HAP-1 (cell line): ENCODE measurements at regions not wholly inside any gene's neighbourhood (a gene's known extent, or its start where the extent isn't known, plus 50 kb on each side); places are given as distances from the start of the nearest gene placed in this dataset.

Experiments
- DNase-seq, 2 experiments: peaks; one replicate each; pipeline ENCODE4 v3.0.0-alpha.2; 2016 to 2020; ENCODE audit warnings: low spot score in 2 of 2
- H3K27me3 ChIP-seq: fragments of 250-450 bp; sonication (Bioruptor Pico); 2 replicates; pipeline ENCODE4 v1.5.1; 2020; ENCODE audit warnings: low read depth, mild to moderate bottlenecking, moderate library complexity
- H3K36me3 ChIP-seq: fragments of 250-450 bp; sonication (Bioruptor Pico); replicated peaks from 2 replicates; pipeline ENCODE4 v1.5.1; 2020; ENCODE audit warnings: mild to moderate bottlenecking
- H3K4me1 ChIP-seq: fragments of 250-450 bp; sonication (Bioruptor Pico); 2 replicates; pipeline ENCODE4 v1.5.1; 2020; ENCODE audit warnings: mild to moderate bottlenecking
- H3K4me3 ChIP-seq: fragments of 250-450 bp; sonication (Bioruptor Pico); 2 replicates; pipeline ENCODE4 v1.5.1; 2020; ENCODE audit warnings: mild to moderate bottlenecking, moderate library complexity
- H3K9me3 ChIP-seq: fragments of 250-450 bp; sonication (Bioruptor Pico); 2 replicates; pipeline ENCODE4 v1.5.1; 2020; ENCODE audit warnings: mild to moderate bottlenecking, moderate library complexity
- in situ Hi-C: fragments of 300-500 bp; cut with MboI; formaldehyde crosslinking; loops from 3 replicates; pipeline ENCODE4 v1.14.3; 2020; ENCODE audit warnings: low sequenced_read_pairs, inconsistent platforms, mixed read lengths

GRCh38 chr18:57970356-57971095, 73.5 kb upstream of the NEDD4L start:
- H3K36me3 ChIP-seq: no peaks in the 10 kb centered on the region
- H3K4me1 ChIP-seq: no peaks in the 10 kb centered on the region
- peak in 1 of 2 experiments; percentile 60 for DNase-seq
- no peaks in the 10 kb centered on the region for H3K9me3 ChIP-seq
- in situ Hi-C loops: no loop called here
- no peaks in the 10 kb centered on the region for H3K27me3 ChIP-seq
- no peak overlapping the region for H3K4me3 ChIP-seq

GRCh38 chr18:57969824-57970223, 74.2 kb upstream of the NEDD4L start:
- Histone ChIP-seq H3K4me3 (no peak overlapping the region), H3K9me3 (no peaks in the 10 kb centered on the region), H3K4me1 (no peaks in the 10 kb centered on the region), H3K36me3 (no peaks in the 10 kb centered on the region), H3K27me3 (no peaks in the 10 kb centered on the region)
- DNase-seq: no peak
- in situ Hi-C loops: no loop called here

- Histone ChIP-seq H3K27me3 (0 out of 2 replicates have a peak, but pooled peaks cover 3% of the 10 kb centered on the region), H3K36me3 (no peaks in the 10 kb centered on the region), H3K4me1 (no peaks in the 10 kb centered on the region), H3K9me3 (no peaks in the 10 kb centered on the region), H3K4me3 (no peak overlapping the region)
- in situ Hi-C loops: no loop called here
- no peak for DNase-seq
Measured at GRCh38 chr18:57965246-57965645, 78.8 kb upstream of the NEDD4L start.

DNA sequence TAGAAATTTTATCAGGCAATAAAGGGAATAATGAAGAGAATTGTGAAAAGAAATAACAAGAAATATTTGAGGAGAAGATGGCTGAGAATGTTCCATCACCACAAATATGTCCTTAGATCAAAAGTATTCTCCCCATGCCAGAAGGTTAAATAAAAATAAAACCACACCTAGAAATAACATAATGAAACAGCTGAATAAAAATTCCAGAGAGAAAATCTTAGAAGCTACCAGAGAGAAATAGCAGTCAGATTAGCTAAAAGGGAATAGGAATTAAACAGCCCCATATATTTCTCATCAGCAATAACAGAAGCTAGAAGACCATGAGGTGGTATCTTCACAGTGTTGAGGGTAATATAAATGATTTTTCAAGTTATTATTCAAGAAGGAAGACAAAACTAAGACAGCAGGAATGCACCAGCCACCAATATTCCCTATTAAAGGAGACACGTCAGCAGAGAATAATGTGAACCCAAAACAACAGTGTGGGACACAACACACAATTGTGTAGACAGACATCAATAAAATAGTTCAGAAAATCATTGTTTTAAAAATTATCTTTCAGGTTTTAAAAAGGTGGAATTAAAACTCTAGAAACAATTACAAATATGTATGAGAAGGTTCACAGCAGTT, 82.0 kb upstream of the NEDD4L start:
- no peak overlapping the region for H3K4me3 ChIP-seq
- H3K9me3 ChIP-seq: no peaks in the 10 kb centered on the region
- H3K4me1 ChIP-seq: no peaks in the 10 kb centered on the region
- 0 out of 2 replicates have a peak, but pooled peaks cover 3% of the 10 kb centered on the region for H3K27me3 ChIP-seq
- DNase-seq: no peak
- H3K36me3 ChIP-seq: no peaks in the 10 kb centered on the region
- in situ Hi-C loops: no loop called here

GRCh38 chr18:57961411-57961810, 82.6 kb upstream of the NEDD4L start:
- H3K9me3 ChIP-seq: no peaks in the 10 kb centered on the region
- in situ Hi-C loops: no loop called here
- DNase-seq: no peak
- H3K27me3 ChIP-seq: 0 out of 2 replicates have a peak, but pooled peaks cover 3% of the 10 kb centered on the region
- peaks cover 3% of the 10 kb centered on the region for H3K4me1 ChIP-seq
- H3K36me3 ChIP-seq: no peaks in the 10 kb centered on the region
- no peak overlapping the region for H3K4me3 ChIP-seq

GRCh38 chr18:57959278-57959677, 84.7 kb upstream of the NEDD4L start:
- DNase-seq: peak; percentile 24 to 28
- no peak overlapping the region for H3K4me3 ChIP-seq
- 0 out of 2 replicates have a peak, but pooled peaks cover 3% of the 10 kb centered on the region for H3K27me3 ChIP-seq
- in situ Hi-C loops: no loop called here
- no peaks in the 10 kb centered on the region for H3K36me3 ChIP-seq
- H3K9me3 ChIP-seq: no peaks in the 10 kb centered on the region
- peaks cover 8% of the 10 kb centered on the region for H3K4me1 ChIP-seq

GRCh38 chr18:57957210-57957609, 86.8 kb upstream of the NEDD4L start:
- Histone ChIP-seq H3K4me3 (no peak overlapping the region), H3K27me3 (peaks cover 2% of the 10 kb centered on the region; the same call in 1 of the 2 replicates), H3K4me1 (peaks cover 8% of the 10 kb centered on the region), H3K9me3 (no peaks in the 10 kb centered on the region), H3K36me3 (no peaks in the 10 kb centered on the region)
- DNase-seq: no peak
- in situ Hi-C loops: no loop called here

- no peaks in the 10 kb centered on the region for H3K36me3 ChIP-seq
- H3K4me1 ChIP-seq: peaks cover 8% of the 10 kb centered on the region
- H3K9me3 ChIP-seq: no peaks in the 10 kb centered on the region
- no peak overlapping the region for H3K4me3 ChIP-seq
- in situ Hi-C loops: no loop called here
- peak; percentile 32 to 58 for DNase-seq
- no peaks in the 10 kb centered on the region; the same call in 1 of the 2 replicates for H3K27me3 ChIP-seq
Measured at GRCh38 chr18:57956491-57956890, 87.5 kb upstream of the NEDD4L start.

DNA sequence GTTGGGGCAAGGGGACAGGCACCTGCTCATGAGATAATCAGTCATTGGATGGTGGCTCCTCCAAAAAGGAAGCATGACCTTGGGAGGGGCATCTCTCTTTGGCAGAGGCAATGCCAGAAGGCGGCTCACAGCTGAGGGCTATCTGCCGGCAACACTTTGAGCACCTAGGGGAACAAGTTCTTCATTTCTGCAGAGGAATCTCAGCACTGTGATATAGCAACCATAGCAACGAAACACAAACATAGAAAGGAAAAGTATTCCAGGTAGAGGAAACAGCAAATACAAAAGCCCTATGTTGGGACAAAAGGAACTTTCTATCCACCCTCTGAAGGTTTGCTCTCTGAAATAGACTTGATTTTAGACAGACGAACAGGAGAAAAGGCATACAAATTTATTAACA, 89.1 kb upstream of the NEDD4L start:
- in situ Hi-C loops: no loop called here
- H3K9me3 ChIP-seq: no peaks in the 10 kb centered on the region
- no peak for DNase-seq

GRCh38 chr18:57953883-57954282, 90.1 kb upstream of the NEDD4L start:
- no peaks in the 10 kb centered on the region for H3K36me3 ChIP-seq
- peaks cover 8% of the 10 kb centered on the region for H3K4me1 ChIP-seq
- DNase-seq: no peak
- no peaks in the 10 kb centered on the region; the same call in 1 of the 2 replicates for H3K27me3 ChIP-seq
- no peak overlapping the region for H3K4me3 ChIP-seq
- in situ Hi-C loops: no loop called here
- H3K9me3 ChIP-seq: no peaks in the 10 kb centered on the region

More for the DNA sequence above, 89.1 kb upstream of the NEDD4L start:
- Histone ChIP-seq H3K4me1 (peaks cover 8% of the 10 kb centered on the region), H3K27me3 (no peaks in the 10 kb centered on the region; the same call in 1 of the 2 replicates), H3K4me3 (no peak overlapping the region), H3K36me3 (no peaks in the 10 kb centered on the region)

DNA sequence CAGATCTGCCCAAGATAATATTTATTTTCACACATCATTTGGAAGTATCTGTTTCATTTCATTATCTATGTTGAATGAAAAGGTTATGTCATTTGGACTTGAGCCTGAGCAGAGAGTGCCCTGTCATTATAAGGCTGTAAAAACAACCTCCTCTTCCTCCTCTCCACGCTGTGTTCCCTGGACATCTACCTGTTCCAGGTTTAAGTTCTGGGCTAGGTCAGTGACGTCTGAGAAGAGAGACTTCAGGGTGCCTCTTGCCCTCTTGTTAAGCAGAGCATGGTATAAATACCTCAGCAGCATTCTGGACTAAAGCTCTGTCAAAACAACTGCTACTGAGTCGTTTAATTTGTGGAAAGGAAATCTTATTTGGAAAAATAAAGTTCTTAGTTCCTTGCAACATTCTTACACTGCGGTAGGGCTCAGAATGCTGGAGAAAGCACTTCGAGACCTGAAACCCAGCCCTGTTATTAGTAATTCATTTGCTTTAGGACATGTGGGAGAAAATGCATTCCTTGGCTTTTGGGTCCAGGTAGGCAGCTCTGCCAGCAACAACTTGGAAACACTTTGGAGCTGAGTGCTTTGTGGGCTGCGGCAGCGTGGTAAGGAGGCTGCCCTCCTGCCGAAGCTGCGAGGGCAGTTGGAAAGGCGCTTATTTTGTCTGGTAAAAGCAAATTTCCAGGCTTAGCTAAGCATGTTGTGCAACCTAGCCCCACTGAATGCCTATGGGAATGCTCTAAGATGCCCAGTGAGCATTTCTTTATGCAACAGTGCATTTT, 91.8 kb upstream of the NEDD4L start:
- in situ Hi-C loops: no loop called here
- no peak for DNase-seq

GRCh38 chr18:57951117-57951796, 92.8 kb upstream of the NEDD4L start:
- peaks cover 3% of the 10 kb centered on the region for H3K4me1 ChIP-seq
- no peaks in the 10 kb centered on the region for H3K36me3 ChIP-seq
- no peak for DNase-seq
- H3K9me3 ChIP-seq: no peaks in the 10 kb centered on the region
- in situ Hi-C loops: no loop called here
- H3K4me3 ChIP-seq: no peak overlapping the region
- H3K27me3 ChIP-seq: no peaks in the 10 kb centered on the region; the same call in 1 of the 2 replicates

More for the DNA sequence above, 91.8 kb upstream of the NEDD4L start:
- peaks cover 8% of the 10 kb centered on the region for H3K4me1 ChIP-seq
- no peaks in the 10 kb centered on the region; the same call in 1 of the 2 replicates for H3K27me3 ChIP-seq
- no peaks in the 10 kb centered on the region for H3K9me3 ChIP-seq
- H3K36me3 ChIP-seq: no peaks in the 10 kb centered on the region
- no peak overlapping the region for H3K4me3 ChIP-seq

- no peak for DNase-seq
- Histone ChIP-seq H3K4me1 (no peaks in the 10 kb centered on the region), H3K4me3 (no peak overlapping the region), H3K9me3 (no peaks in the 10 kb centered on the region), H3K27me3 (no peaks in the 10 kb centered on the region; the same call in 1 of the 2 replicates), H3K36me3 (no peaks in the 10 kb centered on the region)
- in situ Hi-C loops: no loop called here
Measured at GRCh38 chr18:57950542-57950941, 93.5 kb upstream of the NEDD4L start.
